HG03064 (cell line): ENCODE measurements at regions not wholly inside any gene's neighbourhood (a gene's known extent, or its start where the extent isn't known, plus 50 kb on each side); places are given as distances from the start of the nearest gene placed in this dataset.

Experiments
- ATAC-seq: cut with Tn5 transposase; IDR thresholded peaks from one replicate; pipeline ENCODE4 v1.9.1; 2021; ENCODE audit warnings: low read depth; ENCODE audit not compliant: unreplicated experiment

GRCh38 chr3:124269619-124270018, 277.7 kb upstream of the ROPN1 start:
- ATAC-seq = no peak

DNA sequence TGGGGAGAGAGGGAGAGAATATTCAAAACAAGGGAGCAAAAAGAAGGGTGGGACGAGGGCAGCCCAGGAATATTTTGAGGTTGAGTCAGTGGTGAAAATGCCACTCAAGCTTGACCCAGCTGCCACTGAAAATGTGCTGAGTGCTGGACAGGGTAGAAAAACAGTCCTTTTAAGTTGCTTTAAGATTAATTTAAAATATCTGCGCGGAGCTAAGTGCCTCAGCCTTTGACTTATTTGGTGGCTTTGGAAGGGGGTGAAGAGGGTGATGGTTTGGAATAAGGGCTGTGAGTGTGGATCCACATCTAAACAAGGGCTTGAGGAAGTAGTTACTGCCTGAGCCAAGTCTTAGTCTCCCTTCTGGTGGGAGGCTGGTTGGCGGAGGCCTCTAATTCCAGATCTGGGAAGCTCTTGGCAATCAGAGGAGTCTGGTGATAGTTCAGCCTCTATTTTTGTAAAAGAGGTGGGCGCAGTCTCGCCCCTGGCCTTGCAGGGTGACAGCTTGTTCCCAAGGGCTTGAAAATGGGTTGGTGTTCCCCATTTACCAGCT, 280.8 kb upstream of the ROPN1 start:
- ATAC-seq = no peak

GRCh38 chr3:124273651-124274050, 281.7 kb upstream of the ROPN1 start:
- no peak for ATAC-seq

DNA sequence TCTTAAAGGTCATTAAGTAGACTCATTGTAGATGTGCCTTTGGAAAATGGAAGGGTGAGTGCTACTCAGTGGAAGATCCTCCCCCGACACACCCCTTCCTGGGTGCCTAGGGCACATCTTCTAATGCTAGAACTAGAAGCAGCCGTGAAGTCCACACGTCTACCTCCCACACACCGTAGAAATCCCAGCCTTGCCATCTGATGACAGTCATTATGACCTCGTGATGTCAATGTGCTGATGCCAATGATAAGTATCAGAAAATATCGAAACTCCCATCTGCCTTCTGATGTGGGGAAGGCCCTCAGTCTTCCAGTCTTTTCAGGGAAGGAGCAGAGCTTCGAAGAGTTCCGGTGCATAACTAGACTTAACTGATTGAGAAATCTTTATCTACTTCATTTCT, 282.1 kb upstream of the ROPN1 start:
- ATAC-seq = no peak

DNA sequence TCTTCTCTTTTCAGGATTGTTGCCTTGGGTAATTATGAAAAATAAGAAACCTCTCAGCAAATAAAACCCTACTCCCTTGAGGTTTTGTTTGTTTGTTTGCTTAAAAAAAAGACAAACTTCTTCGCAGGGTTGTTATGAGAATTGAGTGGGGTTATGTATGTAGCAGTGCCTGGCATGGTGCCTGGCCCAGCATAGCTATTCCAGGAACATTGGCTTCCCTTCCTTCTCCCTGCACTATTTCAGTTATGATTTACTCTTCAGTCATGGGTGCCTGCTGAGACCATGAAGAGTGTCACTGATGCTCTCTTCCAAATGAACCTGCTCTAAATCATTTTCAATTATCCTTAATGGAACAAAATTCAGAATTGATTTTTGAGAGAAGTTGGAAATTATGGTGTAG, 283.5 kb upstream of the ROPN1 start:
- ATAC-seq = no peak

DNA sequence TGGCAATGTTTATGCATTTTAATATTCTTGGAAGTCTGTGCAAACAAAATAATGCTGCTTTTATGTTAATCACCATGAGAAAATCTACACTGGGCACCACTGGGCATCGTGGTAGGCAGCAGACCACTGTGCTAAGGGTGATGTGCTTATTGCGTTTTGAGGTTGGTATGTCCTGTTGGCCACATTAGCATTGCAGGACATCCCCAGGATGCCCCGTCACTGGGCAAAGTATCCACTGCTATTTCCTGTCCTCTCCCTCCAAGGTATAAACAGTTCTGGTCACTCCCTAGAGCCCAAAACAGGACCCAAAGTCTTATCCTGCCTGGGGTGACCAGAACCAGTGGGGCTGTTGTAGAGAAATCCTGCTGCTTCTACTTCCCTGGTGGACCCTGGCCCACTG, 284.2 kb upstream of the ROPN1 start:
- no peak for ATAC-seq

GRCh38 chr3:124276539-124277143, 284.7 kb upstream of the ROPN1 start:
- ATAC-seq = no peak

- ATAC-seq = no peak
Measured at GRCh38 chr3:124277144-124277890, 285.4 kb upstream of the ROPN1 start.

DNA sequence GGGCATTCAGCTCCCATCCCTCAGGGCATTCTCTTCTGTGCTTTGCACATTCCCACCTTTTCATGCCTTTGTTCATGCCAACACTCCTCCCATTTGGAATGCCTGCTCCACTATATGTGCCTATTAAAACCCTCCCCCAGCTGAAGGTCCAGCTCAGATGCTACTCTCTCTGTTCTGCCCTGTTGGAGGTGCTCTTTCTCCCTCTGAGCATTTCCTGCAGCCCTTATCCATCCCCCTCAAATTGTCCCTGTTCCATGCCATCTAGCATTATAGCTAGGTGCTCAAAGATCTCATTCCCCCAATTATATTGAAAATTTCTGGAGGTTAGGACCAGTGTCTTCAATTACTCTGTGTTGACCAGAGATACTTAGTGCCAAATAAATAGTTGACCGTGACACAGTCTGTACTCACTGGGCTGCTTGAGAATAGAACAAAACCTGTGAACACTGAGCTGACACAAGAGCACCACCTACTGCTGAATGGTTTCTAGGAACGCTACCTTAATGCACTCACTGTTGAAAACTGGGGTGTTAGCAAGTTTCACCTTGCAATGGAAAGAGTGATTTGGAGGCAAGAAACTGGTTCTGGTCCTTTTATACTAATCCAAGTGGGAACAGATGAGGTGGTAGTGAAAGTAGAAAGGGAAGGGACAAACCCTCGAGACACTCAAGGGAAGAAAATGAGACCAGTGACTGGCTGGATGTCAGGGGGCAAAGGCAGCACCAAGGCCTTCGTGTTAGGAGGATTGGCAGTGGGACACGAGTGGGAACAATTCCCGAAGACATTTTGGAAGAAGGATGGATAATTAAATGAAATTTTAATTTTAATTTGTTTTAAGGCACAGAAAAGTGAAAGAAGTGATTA, 289.8 kb upstream of the ROPN1 start:
- no peak for ATAC-seq

DNA sequence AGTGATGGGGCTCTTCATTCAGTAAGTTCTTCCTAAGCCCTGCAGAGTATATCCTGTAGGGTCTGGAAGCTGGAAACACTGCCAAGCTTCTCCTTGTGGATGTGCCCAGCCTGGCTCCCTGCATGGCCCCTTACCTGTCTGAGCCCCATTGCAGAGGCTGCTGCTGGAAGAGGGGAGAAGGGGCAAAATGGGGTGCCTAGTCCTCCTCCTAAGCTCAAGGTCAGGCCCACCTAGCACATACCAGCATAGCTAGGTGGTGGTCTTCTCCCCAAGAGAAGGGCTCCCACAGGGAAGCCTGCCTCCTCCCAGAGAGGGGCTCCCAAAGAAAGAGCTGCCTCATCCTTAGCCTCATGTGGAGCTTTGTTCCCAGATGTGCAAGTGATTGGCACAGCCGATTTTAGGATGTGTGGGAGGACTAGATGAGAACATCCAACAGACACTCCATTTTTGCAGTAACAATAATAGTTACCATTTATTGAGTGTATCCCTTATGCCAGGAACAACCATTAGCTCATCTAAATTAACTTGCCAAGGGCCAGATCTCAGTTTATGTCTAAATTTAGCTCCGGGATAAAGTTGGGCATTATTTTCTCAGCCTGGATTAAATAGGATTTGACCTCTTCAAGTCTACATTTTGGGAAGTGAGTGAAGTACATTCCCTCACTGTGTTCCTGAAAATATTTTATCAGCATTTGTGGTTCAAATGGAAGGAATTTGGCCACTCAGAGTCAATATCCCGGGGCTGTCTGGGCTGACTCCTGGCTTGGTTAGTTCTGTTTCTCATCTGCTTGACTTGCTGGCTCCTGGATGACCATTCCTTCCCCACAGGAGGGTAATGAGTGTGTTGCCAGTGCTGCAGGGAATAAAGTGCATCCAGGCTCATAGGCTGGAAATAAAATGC, 291.1 kb upstream of the ROPN1 start:
- no peak for ATAC-seq

- ATAC-seq = no peak
Measured at GRCh38 chr3:124283652-124284023, 291.7 kb upstream of the ROPN1 start.

- ATAC-seq = no peak
Measured at GRCh38 chr3:124288996-124289395, 297.1 kb upstream of the ROPN1 start.

DNA sequence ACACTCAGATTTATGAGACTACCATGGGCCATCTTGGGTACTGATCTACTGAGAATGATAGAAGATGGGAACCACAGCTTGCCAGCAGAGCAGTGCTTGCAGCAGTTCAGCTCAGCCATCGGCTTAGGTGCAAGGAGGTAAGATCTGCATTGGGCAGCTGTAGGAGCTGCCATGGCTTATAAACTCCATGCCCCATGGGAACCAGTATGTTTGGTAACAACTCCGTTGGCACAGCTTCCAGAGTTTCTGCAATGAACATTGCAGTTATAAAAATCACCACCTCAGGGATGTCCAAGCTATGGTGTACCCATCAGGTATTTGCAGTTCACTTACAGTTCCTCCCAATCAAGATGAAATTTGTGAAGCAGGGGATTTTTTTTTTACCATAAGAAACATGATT, 299.1 kb upstream of the ROPN1 start:
- ATAC-seq = no peak

DNA sequence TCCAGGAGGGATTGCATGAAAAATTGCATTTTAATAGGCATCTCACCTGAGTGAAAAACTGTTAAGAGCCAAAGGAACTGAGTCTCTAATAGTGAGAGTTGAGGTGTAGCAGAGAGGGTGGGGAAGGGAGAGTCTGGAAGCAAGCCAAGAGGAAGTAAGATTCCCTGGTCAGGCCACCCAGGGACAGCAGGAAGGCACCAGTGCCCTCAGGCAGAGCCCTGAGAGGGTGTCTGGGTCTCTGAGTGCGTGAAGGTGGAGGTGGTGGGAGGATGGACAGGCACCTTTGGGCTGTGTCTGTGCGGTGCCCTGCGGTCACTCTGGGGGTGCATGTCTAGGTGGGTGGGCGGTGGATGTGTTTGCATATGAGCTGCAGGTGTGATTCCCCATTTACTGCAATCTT, 300.4 kb upstream of the ROPN1 start:
- ATAC-seq = no peak

- ATAC-seq = no peak
Measured at GRCh38 chr3:124293584-124293983, 301.7 kb upstream of the ROPN1 start.

DNA sequence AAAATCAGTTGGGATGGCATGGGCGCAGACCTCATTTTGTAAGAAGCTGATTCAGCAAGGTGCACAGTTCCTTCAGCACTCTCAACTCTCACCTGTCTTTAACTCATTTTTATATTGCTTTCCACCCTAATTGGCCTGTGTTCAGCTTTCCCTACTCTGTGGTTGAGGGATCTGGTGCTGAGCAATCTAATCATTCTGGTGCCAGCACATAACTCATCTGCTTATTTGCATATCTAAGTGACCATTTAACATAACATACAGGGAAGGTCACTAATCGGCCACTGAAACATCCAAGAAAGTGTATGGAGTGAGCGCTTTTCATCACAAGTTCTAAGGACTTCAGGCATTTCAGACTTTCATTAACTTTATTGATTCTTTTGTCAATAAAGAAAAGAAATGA, 303.4 kb upstream of the ROPN1 start:
- no peak for ATAC-seq

GRCh38 chr3:124296406-124296805, 304.5 kb upstream of the ROPN1 start:
- ATAC-seq = no peak

DNA sequence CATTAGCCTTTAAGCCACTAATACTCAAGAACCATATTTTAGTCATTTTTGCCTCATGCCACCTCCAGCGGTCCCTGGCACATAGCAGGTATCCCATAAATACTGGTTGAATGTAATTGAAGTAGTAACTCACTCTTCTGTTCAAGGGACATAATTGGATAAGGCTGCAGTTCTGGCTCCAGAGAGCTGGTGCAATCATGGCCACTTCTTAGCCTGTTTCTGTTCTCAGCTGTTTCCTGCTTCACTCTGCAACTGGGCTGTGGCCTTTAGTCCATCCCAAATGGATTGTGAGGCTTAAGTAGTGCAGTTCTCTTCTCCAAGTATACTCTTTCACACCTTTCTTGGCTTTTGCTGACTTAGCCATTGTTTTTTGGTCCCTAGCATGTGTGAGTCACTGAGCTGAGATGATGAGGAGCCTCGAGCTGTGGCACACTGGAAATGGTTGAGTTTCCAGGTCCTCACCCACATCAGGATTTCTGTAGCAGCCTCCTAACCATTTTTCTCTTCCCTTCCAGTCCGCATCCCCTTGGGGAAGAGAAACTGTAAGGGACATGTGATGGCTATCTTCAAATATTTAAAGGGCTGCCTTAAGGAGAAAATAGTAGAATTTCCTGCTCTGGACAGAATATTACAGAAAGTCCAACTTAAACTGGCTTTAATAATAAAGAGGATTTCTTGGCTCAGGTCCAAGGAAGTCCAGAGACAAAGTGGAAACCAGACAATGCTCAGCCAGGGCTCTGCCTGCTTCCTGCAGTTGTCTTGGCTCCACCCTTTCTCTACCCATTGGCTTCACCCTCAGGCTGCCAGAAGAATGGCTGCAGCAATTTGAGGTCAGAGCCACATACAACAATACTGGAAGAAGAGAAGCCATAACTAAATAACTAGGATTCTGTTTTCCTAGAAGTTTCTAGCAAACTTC, 305.4 kb upstream of the ROPN1 start:
- no peak for ATAC-seq

- ATAC-seq = no peak
Measured at GRCh38 chr3:124298301-124298700, 306.4 kb upstream of the ROPN1 start.
